SK-N-SH treated with all-trans-retinoic acid at 6 μM for 48 hours (cell line): ENCODE measurements at regions not wholly inside any gene's neighbourhood (a gene's known extent, or its start where the extent isn't known, plus 50 kb on each side); places are given as distances from the start of the nearest gene placed in this dataset.

Experiments
- ARNTL ChIP-seq: fragments of 450-650 bp; formaldehyde crosslinking; IDR thresholded peaks from 2 replicates; pipeline ENCODE4 v1.5.0; 2020; ENCODE audit warnings: low read depth, mild to moderate bottlenecking, moderate library complexity, borderline replicate concordance
- BACH2 ChIP-seq: fragments of 250-450 bp; sonication (Bioruptor Pico); IDR thresholded peaks from 2 replicates; pipeline ENCODE4 v1.9.0; 2021; ENCODE audit warnings: mild to moderate bottlenecking, borderline replicate concordance
- CSDC2 ChIP-seq: fragments of 250-450 bp; sonication (Bioruptor Pico); IDR thresholded peaks from 2 replicates; pipeline ENCODE4 v1.5.0; 2020; ENCODE audit warnings: mild to moderate bottlenecking, moderate library complexity
- GLIS3 ChIP-seq: fragments of 250-450 bp; sonication (Bioruptor Pico); IDR thresholded peaks from 2 replicates; pipeline ENCODE4 v1.5.0; 2020; ENCODE audit warnings: mild to moderate bottlenecking, moderate library complexity
- RARB ChIP-seq: fragments of 250-450 bp; sonication (Bioruptor Pico); IDR thresholded peaks from 2 replicates; pipeline ENCODE4 v1.8.0; 2021; ENCODE audit warnings: mild to moderate bottlenecking, moderate library complexity
- TOX ChIP-seq: fragments of 250-450 bp; sonication (Bioruptor Pico); IDR thresholded peaks from 2 replicates; pipeline ENCODE4 v1.8.0; 2021; ENCODE audit warnings: mild to moderate bottlenecking, moderate library complexity, borderline replicate concordance
- ZFP3 ChIP-seq: fragments of 250-450 bp; sonication (Bioruptor Pico); IDR thresholded peaks from 2 replicates; pipeline ENCODE4 v1.5.0; 2020; ENCODE audit warnings: mild to moderate bottlenecking, moderate library complexity
- TF ChIP-seq, protein P1 (sequence below): fragments of 250-450 bp; sonication (Bioruptor Pico); IDR thresholded peaks from 2 replicates; pipeline ENCODE4 v1.8.0; 2020; ENCODE audit warnings: mild to moderate bottlenecking, moderate library complexity, borderline replicate concordance
- TF ChIP-seq, protein P2 (sequence below): fragments of 250-450 bp; sonication (Bioruptor Pico); IDR thresholded peaks from 2 replicates; pipeline ENCODE4 v1.5.1; 2020; ENCODE audit warnings: low read depth, mild to moderate bottlenecking, moderate library complexity
- TF ChIP-seq, protein P3 (sequence below): fragments of 250-450 bp; sonication (Bioruptor Pico); IDR thresholded peaks from 2 replicates; pipeline ENCODE4 v1.8.0; 2021; ENCODE audit warnings: low read depth, mild to moderate bottlenecking, moderate library complexity, borderline replicate concordance

DNA sequence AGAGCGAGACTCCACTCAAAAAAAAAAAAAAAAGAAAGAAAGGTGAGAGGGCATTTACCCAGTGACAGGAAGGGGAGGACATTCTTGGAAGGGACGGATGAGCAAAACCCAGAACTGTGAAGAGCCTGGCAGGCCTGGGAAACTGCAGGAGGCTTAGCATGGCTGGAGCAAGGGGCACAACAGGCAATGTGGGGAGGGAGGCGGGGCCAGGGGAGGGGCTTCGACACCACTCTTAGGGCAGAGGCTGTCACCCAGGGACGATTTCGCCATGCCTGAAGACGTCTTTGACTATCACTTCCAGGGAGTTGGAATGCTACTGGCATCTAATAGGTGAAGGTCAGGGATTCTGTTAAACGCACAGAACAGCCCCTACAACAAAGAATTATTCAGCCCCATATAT is 184.0 kb downstream of the HUNK start:
- TF ChIP-seq BACH2 (CRISPR knock-in tag) = no peak
- no peak for TF ChIP-seq ARNTL (CRISPR knock-in tag)
- no peak for TF ChIP-seq TOX (CRISPR knock-in tag)
- TF ChIP-seq, protein P1, sequence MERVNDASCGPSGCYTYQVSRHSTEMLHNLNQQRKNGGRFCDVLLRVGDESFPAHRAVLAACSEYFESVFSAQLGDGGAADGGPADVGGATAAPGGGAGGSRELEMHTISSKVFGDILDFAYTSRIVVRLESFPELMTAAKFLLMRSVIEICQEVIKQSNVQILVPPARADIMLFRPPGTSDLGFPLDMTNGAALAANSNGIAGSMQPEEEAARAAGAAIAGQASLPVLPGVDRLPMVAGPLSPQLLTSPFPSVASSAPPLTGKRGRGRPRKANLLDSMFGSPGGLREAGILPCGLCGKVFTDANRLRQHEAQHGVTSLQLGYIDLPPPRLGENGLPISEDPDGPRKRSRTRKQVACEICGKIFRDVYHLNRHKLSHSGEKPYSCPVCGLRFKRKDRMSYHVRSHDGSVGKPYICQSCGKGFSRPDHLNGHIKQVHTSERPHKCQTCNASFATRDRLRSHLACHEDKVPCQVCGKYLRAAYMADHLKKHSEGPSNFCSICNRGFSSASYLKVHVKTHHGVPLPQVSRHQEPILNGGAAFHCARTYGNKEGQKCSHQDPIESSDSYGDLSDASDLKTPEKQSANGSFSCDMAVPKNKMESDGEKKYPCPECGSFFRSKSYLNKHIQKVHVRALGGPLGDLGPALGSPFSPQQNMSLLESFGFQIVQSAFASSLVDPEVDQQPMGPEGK (CRISPR knock-in tag) = no peak
- TF ChIP-seq ZFP3 (CRISPR knock-in tag) = no peak
- no peak for TF ChIP-seq CSDC2
- TF ChIP-seq, protein P2, sequence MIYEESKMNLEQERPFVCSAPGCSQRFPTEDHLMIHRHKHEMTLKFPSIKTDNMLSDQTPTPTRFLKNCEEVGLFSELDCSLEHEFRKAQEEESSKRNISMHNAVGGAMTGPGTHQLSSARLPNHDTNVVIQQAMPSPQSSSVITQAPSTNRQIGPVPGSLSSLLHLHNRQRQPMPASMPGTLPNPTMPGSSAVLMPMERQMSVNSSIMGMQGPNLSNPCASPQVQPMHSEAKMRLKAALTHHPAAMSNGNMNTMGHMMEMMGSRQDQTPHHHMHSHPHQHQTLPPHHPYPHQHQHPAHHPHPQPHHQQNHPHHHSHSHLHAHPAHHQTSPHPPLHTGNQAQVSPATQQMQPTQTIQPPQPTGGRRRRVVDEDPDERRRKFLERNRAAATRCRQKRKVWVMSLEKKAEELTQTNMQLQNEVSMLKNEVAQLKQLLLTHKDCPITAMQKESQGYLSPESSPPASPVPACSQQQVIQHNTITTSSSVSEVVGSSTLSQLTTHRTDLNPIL (CRISPR knock-in tag) = no peak
- no peak for TF ChIP-seq RARB
- TF ChIP-seq, protein P3, sequence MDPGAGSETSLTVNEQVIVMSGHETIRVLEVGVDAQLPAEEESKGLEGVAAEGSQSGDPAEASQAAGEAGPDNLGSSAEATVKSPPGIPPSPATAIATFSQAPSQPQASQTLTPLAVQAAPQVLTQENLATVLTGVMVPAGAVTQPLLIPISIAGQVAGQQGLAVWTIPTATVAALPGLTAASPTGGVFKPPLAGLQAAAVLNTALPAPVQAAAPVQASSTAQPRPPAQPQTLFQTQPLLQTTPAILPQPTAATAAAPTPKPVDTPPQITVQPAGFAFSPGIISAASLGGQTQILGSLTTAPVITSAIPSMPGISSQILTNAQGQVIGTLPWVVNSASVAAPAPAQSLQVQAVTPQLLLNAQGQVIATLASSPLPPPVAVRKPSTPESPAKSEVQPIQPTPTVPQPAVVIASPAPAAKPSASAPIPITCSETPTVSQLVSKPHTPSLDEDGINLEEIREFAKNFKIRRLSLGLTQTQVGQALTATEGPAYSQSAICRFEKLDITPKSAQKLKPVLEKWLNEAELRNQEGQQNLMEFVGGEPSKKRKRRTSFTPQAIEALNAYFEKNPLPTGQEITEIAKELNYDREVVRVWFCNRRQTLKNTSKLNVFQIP = no peak
- TF ChIP-seq GLIS3 (CRISPR knock-in tag) = no peak
